OCI-LY3 (cell line): ENCODE measurements at regions not wholly inside any gene's neighbourhood (a gene's known extent, or its start where the extent isn't known, plus 50 kb on each side); places are given as distances from the start of the nearest gene placed in this dataset.

Source experiments
- EZH2phosphoT487 ChIP-seq: fragments of 200-600 bp; shearing (Covaris generic); IDR thresholded peaks from 2 replicates; pipeline ENCODE4 v1.6.1; 2018; ENCODE audit warnings: antibody characterized with exemption, mixed run types, low read depth
- TF ChIP-seq, protein P1 (sequence below): fragments of 200-600, 300-600 bp; sonication (generic); IDR thresholded peaks from 2 replicates; pipeline ENCODE4 v1.5.1; 2014; ENCODE audit warnings: antibody characterized with exemption, low read length, low read depth

DNA sequence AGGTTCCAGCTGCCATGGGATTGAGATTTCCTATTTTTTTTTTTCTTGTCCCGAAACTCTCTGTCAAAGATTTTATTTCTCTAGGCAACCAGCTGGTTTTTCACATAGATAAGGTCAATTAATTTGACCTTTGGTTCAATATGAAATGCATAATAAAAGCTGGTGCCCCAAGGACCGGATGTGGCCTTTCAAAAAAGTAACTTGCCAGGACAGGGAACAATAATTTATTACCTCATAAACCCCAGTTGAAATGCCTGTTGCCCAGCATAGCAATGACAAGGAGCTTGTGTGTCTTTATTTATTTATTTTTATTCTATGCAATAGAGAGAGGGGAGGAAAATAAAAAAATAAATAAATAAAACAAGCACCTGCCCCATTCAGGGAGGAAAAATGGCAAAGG, 472.7 kb downstream of the KCNJ2 start:
- TF ChIP-seq, protein P1, sequence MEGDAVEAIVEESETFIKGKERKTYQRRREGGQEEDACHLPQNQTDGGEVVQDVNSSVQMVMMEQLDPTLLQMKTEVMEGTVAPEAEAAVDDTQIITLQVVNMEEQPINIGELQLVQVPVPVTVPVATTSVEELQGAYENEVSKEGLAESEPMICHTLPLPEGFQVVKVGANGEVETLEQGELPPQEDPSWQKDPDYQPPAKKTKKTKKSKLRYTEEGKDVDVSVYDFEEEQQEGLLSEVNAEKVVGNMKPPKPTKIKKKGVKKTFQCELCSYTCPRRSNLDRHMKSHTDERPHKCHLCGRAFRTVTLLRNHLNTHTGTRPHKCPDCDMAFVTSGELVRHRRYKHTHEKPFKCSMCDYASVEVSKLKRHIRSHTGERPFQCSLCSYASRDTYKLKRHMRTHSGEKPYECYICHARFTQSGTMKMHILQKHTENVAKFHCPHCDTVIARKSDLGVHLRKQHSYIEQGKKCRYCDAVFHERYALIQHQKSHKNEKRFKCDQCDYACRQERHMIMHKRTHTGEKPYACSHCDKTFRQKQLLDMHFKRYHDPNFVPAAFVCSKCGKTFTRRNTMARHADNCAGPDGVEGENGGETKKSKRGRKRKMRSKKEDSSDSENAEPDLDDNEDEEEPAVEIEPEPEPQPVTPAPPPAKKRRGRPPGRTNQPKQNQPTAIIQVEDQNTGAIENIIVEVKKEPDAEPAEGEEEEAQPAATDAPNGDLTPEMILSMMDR = no peak
- no peak for TF ChIP-seq EZH2phosphoT487
